AG04450 (cell line): ENCODE measurements at regions not wholly inside any gene's neighbourhood (a gene's known extent, or its start where the extent isn't known, plus 50 kb on each side); places are given as distances from the start of the nearest gene placed in this dataset.

Experiments used
- CTCF ChIA-PET: fragments of 300-600, 350-600 bp; formaldehyde crosslinking; extraction: SDS; loops from one replicate; lab custom pipeline; 2022; ENCODE audit warnings: antibody characterized with exemption, inconsistent platforms; lab: Charles Lee
- POLR2A ChIA-PET: fragments of 350-600 bp; formaldehyde crosslinking; extraction: SDS; loops from one replicate; lab custom pipeline; 2021; ENCODE audit warnings: antibody characterized with exemption, inconsistent platforms; lab: Yijun Ruan, JAX
- DNase-seq: peaks from one replicate; pipeline ENCODE4 v3.0.0-alpha.2; 2011; ENCODE audit warnings: low read depth, low spot score
- H3K27ac ChIP-seq: one replicate; pipeline ENCODE4 v1.5.1; 2012; ENCODE audit warnings: low read depth, low read length, control low read depth
- H3K27me3 ChIP-seq: one replicate; pipeline ENCODE4 v1.6.0; 2012; ENCODE audit warnings: low read length; ENCODE audit not compliant: control insufficient read depth, insufficient read depth
- H3K4me3 ChIP-seq: 2 replicates; pipeline ENCODE4 v1.5.1; 2011; ENCODE audit warnings: mild to moderate bottlenecking, low read depth, low read length, control low read depth
- H3K9me3 ChIP-seq: 2 replicates; pipeline ENCODE4 v1.5.1; 2012; ENCODE audit warnings: low read length; ENCODE audit not compliant: control insufficient read depth, insufficient read depth
- TF ChIP-seq, protein P1 (sequence below): IDR thresholded peaks from 2 replicates; pipeline ENCODE4 v1.5.1; 2011; ENCODE audit warnings: low read depth, low read length, control low read depth, inconsistent platforms

DNA sequence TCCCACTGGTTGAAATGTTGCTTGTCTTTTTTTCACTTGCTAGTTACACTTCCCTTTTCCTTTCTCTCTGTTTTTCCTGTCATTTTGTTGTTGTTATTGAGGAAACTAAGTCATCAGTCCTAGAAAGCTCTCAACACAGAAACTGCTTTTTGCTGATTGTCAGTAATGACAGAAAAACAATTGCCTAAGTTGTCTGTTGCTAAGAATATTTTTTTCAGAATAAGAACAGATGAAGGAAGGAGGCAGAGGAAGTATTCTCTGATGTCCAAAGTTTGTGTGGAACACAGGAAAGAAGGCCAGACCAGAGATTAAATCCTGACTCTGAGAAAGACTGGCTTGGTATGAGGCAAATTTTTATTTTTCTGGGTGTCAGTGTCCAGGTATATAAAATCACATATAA is 163.3 kb downstream of the CASP12 start:
- TF ChIP-seq, protein P1, sequence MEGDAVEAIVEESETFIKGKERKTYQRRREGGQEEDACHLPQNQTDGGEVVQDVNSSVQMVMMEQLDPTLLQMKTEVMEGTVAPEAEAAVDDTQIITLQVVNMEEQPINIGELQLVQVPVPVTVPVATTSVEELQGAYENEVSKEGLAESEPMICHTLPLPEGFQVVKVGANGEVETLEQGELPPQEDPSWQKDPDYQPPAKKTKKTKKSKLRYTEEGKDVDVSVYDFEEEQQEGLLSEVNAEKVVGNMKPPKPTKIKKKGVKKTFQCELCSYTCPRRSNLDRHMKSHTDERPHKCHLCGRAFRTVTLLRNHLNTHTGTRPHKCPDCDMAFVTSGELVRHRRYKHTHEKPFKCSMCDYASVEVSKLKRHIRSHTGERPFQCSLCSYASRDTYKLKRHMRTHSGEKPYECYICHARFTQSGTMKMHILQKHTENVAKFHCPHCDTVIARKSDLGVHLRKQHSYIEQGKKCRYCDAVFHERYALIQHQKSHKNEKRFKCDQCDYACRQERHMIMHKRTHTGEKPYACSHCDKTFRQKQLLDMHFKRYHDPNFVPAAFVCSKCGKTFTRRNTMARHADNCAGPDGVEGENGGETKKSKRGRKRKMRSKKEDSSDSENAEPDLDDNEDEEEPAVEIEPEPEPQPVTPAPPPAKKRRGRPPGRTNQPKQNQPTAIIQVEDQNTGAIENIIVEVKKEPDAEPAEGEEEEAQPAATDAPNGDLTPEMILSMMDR = no peak
- Histone ChIP-seq H3K27me3 (no peaks in the 10 kb centered on the region), H3K4me3 (no peak overlapping the region), H3K9me3 (no peaks in the 10 kb centered on the region), H3K27ac (no peak overlapping the region)
- no peak for DNase-seq
- ChIA-PET CTCF (no interaction called here), POLR2A (no interaction called here)

DNA sequence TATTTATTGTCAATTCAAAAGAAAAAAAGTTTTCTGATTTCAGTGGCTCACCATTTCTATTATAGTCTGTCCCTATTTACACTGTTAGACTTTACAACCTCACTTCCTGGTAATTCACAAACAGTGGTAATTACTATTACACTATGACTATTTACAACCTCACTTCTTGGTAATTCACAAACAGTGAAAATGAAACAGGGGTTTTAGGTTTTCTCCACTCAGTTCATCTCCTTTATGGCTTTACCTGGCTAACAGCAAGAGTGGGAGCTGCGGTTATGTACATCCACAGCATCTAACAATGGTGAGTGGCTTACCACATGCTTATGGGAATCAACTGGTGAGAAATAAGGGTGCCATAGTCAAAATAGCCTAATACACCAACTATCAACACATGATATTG is 166.4 kb downstream of the CASP12 start:
- Histone ChIP-seq H3K4me3 (no peak overlapping the region), H3K27me3 (no peaks in the 10 kb centered on the region), H3K9me3 (no peaks in the 10 kb centered on the region), H3K27ac (no peak overlapping the region)
- POLR2A ChIA-PET = no interaction called here
- CTCF ChIA-PET = no interaction called here
- DNase-seq = no peak
- TF ChIP-seq, protein P1 = no peak

DNA sequence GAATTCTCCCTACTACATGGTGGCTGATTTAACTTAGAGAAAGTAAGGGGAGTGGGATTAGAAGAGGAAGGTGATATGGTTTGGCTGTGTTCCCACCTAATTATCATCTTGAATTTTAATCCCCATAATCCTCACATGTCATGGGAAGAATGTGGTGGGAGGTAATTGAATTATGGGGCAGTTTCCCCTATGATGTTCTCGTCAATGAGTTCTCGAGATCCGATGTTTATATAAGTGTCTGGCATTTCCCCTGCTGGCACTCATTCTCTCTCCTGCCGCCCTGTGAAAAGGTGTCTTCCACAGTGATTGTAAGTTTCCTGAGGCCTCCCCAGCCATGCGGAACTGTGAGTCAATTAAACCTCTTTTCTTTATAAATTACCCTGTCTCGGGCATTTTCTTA is 169.3 kb downstream of the CASP12 start:
- TF ChIP-seq, protein P1 = no peak
- ChIA-PET CTCF (no interaction called here), POLR2A (no interaction called here)
- H3K9me3 ChIP-seq = no peaks in the 10 kb centered on the region
- no peak overlapping the region for H3K27ac ChIP-seq
- no peaks in the 10 kb centered on the region for H3K27me3 ChIP-seq
- H3K4me3 ChIP-seq = no peak overlapping the region
- no peak for DNase-seq

DNA sequence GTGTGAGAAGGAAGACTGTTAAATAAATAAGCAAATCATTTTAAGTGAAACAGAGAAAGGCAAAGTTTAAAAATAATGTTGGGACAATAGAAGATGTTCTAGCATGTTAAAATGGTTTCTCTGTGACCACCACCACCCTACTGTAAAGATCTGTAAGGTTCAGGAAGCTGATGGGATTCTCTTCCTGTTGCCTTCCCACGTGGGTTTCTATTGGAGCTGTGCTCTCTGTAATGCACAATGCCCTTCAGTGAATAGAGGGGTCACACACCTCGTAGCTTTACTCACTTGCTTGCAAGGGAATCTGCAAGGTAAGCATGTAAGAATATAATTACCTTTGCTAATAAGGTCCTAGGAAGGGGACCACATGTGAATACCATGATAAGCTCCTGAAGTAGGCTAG is 170.5 kb downstream of the CASP12 start:
- DNase-seq = no peak
- POLR2A ChIA-PET = no interaction called here
- Histone ChIP-seq H3K9me3 (no peaks in the 10 kb centered on the region), H3K4me3 (no peak overlapping the region), H3K27me3 (no peaks in the 10 kb centered on the region), H3K27ac (no peak overlapping the region)
- TF ChIP-seq, protein P1 = no peak
- CTCF ChIA-PET = no interaction called here

DNA sequence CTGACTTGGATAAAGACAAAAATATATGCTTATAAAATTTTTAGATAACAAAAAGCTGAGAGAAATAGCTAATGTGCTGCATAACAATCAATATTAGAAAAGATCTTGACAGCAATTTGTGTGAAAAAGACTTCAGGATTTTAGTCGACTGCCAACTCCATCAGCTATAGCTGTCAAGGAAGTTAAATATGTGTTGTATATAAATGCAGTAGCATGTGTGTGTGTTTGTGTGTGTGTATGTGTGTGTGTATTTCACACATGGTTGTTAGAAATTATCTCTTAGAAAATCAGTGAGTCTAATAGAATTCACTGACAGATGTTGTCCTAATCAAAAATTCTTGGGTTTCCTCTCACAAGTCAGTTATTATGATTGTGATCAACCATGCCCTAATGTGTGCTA is 171.2 kb downstream of the CASP12 start:
- DNase-seq = no peak
- TF ChIP-seq, protein P1 = no peak
- Histone ChIP-seq H3K27ac (no peak overlapping the region), H3K4me3 (no peak overlapping the region), H3K9me3 (no peaks in the 10 kb centered on the region), H3K27me3 (no peaks in the 10 kb centered on the region)
- ChIA-PET CTCF (no interaction called here), POLR2A (no interaction called here)
